ENCODE measurements at regions not wholly inside any gene's neighbourhood (a gene's known extent, or its start where the extent isn't known, plus 50 kb on each side); places are given as distances from the start of the nearest gene placed in this dataset.
"Not testable (repeated sequence)": the region's sequence is repeated elsewhere in the genome, so short reads cannot be mapped to it uniquely, and the experiment has no call there.

- Mint-ChIP-seq H3K36me3 (ENCODE audit: low read depth) (no peaks in the 10 kb centered on the region), H3K27ac (no peak overlapping the region), H3K27me3 (no peaks in the 10 kb centered on the region), H3K4me3 (no peak overlapping the region), H3K4me1 (no peaks in the 10 kb centered on the region)
- DNase-seq = no peak
- H3K9me3 ChIP-seq (ENCODE audit: control insufficient read depth, low read length, poor library complexity, severe bottlenecking) = no peaks in the 10 kb centered on the region
- no peak for ATAC-seq
Measured at GRCh38 chr2:16206191-16206944, 266.0 kb downstream of the MYCN start.

GRCh38 chr2:16205631-16206030 is 265.3 kb downstream of the MYCN start:
- no peak overlapping the region for H3K27ac Mint-ChIP-seq
- no peaks in the 10 kb centered on the region for H3K36me3 Mint-ChIP-seq (ENCODE audit: low read depth)
- H3K4me3 Mint-ChIP-seq = no peak overlapping the region
- H3K9me3 ChIP-seq (ENCODE audit: control insufficient read depth, low read length, poor library complexity, severe bottlenecking) = no peaks in the 10 kb centered on the region
- no peaks in the 10 kb centered on the region for H3K27me3 Mint-ChIP-seq
- H3K4me1 Mint-ChIP-seq = no peaks in the 10 kb centered on the region
- no peak for ATAC-seq
- DNase-seq = no peak

- H3K27me3 Mint-ChIP-seq = no peaks in the 10 kb centered on the region
- H3K4me1 Mint-ChIP-seq = no peaks in the 10 kb centered on the region
- no peak overlapping the region for H3K4me3 Mint-ChIP-seq
- no peak for DNase-seq
- H3K9me3 ChIP-seq (ENCODE audit: control insufficient read depth, low read length, poor library complexity, severe bottlenecking) = no peaks in the 10 kb centered on the region
- no peak for ATAC-seq
- H3K36me3 Mint-ChIP-seq (ENCODE audit: low read depth) = no peaks in the 10 kb centered on the region
- H3K27ac Mint-ChIP-seq = no peak overlapping the region
Measured at GRCh38 chr2:16204886-16205620, 264.7 kb downstream of the MYCN start.

- Mint-ChIP-seq H3K27me3 (no peaks in the 10 kb centered on the region), H3K4me3 (no peak overlapping the region), H3K36me3 (ENCODE audit: low read depth) (no peaks in the 10 kb centered on the region), H3K4me1 (no peaks in the 10 kb centered on the region), H3K27ac (no peak overlapping the region)
- DNase-seq (no peak), ATAC-seq (no peak)
- H3K9me3 ChIP-seq (ENCODE audit: control insufficient read depth, low read length, poor library complexity, severe bottlenecking) = no peaks in the 10 kb centered on the region
Measured at GRCh38 chr2:16204251-16204650, 263.9 kb downstream of the MYCN start.

- Mint-ChIP-seq H3K4me3 (no peak overlapping the region), H3K4me1 (no peaks in the 10 kb centered on the region), H3K36me3 (ENCODE audit: low read depth) (no peaks in the 10 kb centered on the region), H3K27me3 (no peaks in the 10 kb centered on the region), H3K27ac (no peak overlapping the region)
- no peak for ATAC-seq
- no peak for DNase-seq
- no peaks in the 10 kb centered on the region for H3K9me3 ChIP-seq (ENCODE audit: control insufficient read depth, low read length, poor library complexity, severe bottlenecking)
Measured at GRCh38 chr2:16203691-16204090, 263.3 kb downstream of the MYCN start.

GRCh38 chr2:16203069-16203468 is 262.7 kb downstream of the MYCN start:
- no peak overlapping the region for H3K4me3 Mint-ChIP-seq
- no peak overlapping the region for H3K27ac Mint-ChIP-seq
- H3K36me3 Mint-ChIP-seq (ENCODE audit: low read depth) = no peaks in the 10 kb centered on the region
- no peaks in the 10 kb centered on the region for H3K4me1 Mint-ChIP-seq
- no peaks in the 10 kb centered on the region for H3K27me3 Mint-ChIP-seq
- DNase-seq (no peak), ATAC-seq (no peak)
- H3K9me3 ChIP-seq (ENCODE audit: control insufficient read depth, low read length, poor library complexity, severe bottlenecking) = no peaks in the 10 kb centered on the region

- H3K9me3 ChIP-seq (ENCODE audit: control insufficient read depth, low read length, poor library complexity, severe bottlenecking) = no peaks in the 10 kb centered on the region
- H3K27me3 Mint-ChIP-seq = no peaks in the 10 kb centered on the region
- DNase-seq = no peak
- no peak overlapping the region for H3K4me3 Mint-ChIP-seq
- H3K27ac Mint-ChIP-seq = no peak overlapping the region
- H3K36me3 Mint-ChIP-seq (ENCODE audit: low read depth) = no peaks in the 10 kb centered on the region
- H3K4me1 Mint-ChIP-seq = no peaks in the 10 kb centered on the region
- ATAC-seq = no peak
Measured at GRCh38 chr2:16202266-16203020, 262.1 kb downstream of the MYCN start.

GRCh38 chr2:16201848-16202247 is 261.5 kb downstream of the MYCN start:
- no peaks in the 10 kb centered on the region for H3K9me3 ChIP-seq (ENCODE audit: control insufficient read depth, low read length, poor library complexity, severe bottlenecking)
- ATAC-seq (no peak), DNase-seq (no peak)
- no peak overlapping the region for H3K4me3 Mint-ChIP-seq
- no peak overlapping the region for H3K27ac Mint-ChIP-seq
- no peaks in the 10 kb centered on the region for H3K27me3 Mint-ChIP-seq
- H3K36me3 Mint-ChIP-seq (ENCODE audit: low read depth) = no peaks in the 10 kb centered on the region
- no peaks in the 10 kb centered on the region for H3K4me1 Mint-ChIP-seq

GRCh38 chr2:16200554-16201193 is 260.3 kb downstream of the MYCN start:
- Mint-ChIP-seq H3K4me3 (no peak overlapping the region), H3K36me3 (ENCODE audit: low read depth) (no peaks in the 10 kb centered on the region), H3K27me3 (no peaks in the 10 kb centered on the region), H3K4me1 (no peaks in the 10 kb centered on the region), H3K27ac (no peak overlapping the region)
- no peaks in the 10 kb centered on the region for H3K9me3 ChIP-seq (ENCODE audit: control insufficient read depth, low read length, poor library complexity, severe bottlenecking)
- DNase-seq (no peak), ATAC-seq (no peak)

GRCh38 chr2:16199882-16200553 is 259.7 kb downstream of the MYCN start:
- ATAC-seq = no peak
- no peaks in the 10 kb centered on the region for H3K27me3 Mint-ChIP-seq
- no peaks in the 10 kb centered on the region for H3K36me3 Mint-ChIP-seq (ENCODE audit: low read depth)

GRCh38 chr2:16199241-16199640 is 258.9 kb downstream of the MYCN start:
- H3K4me3 Mint-ChIP-seq, ATAC-seq: not testable (repeated sequence)

More at GRCh38 chr2:16199882-16200553, 259.7 kb downstream of the MYCN start:
- no peak for DNase-seq
- no peak overlapping the region for H3K4me3 Mint-ChIP-seq
- no peaks in the 10 kb centered on the region for H3K9me3 ChIP-seq (ENCODE audit: control insufficient read depth, low read length, poor library complexity, severe bottlenecking)
- no peaks in the 10 kb centered on the region for H3K4me1 Mint-ChIP-seq
- H3K27ac Mint-ChIP-seq = no peak overlapping the region

GRCh38 chr2:16198166-16198912 is 258.0 kb downstream of the MYCN start:
- H3K27ac Mint-ChIP-seq = no peak overlapping the region
- no peak overlapping the region for H3K4me3 Mint-ChIP-seq
- no peaks in the 10 kb centered on the region for H3K4me1 Mint-ChIP-seq
- peaks cover 2% of the 10 kb centered on the region for H3K9me3 ChIP-seq (ENCODE audit: control insufficient read depth, low read length, poor library complexity, severe bottlenecking)
- DNase-seq = no peak
- no peaks in the 10 kb centered on the region for H3K27me3 Mint-ChIP-seq
- ATAC-seq = no peak
- H3K36me3 Mint-ChIP-seq (ENCODE audit: low read depth) = no peaks in the 10 kb centered on the region

More at GRCh38 chr2:16199241-16199640, 258.9 kb downstream of the MYCN start:
- H3K4me1 Mint-ChIP-seq; H3K36me3 Mint-ChIP-seq (ENCODE audit: low read depth); H3K27me3 Mint-ChIP-seq; H3K9me3 ChIP-seq (ENCODE audit: control insufficient read depth, low read length, poor library complexity, severe bottlenecking); H3K27ac Mint-ChIP-seq; DNase-seq: not testable (repeated sequence)

Data from T-helper 17 cell (primary cell).